ENCODE measurements at regions not wholly inside any gene's neighbourhood (a gene's known extent, or its start where the extent isn't known, plus 50 kb on each side); places are given as distances from the start of the nearest gene placed in this dataset.
"Not testable (repeated sequence)": the region's sequence is repeated elsewhere in the genome, so short reads cannot be mapped to it uniquely, and the experiment has no call there.

DNA sequence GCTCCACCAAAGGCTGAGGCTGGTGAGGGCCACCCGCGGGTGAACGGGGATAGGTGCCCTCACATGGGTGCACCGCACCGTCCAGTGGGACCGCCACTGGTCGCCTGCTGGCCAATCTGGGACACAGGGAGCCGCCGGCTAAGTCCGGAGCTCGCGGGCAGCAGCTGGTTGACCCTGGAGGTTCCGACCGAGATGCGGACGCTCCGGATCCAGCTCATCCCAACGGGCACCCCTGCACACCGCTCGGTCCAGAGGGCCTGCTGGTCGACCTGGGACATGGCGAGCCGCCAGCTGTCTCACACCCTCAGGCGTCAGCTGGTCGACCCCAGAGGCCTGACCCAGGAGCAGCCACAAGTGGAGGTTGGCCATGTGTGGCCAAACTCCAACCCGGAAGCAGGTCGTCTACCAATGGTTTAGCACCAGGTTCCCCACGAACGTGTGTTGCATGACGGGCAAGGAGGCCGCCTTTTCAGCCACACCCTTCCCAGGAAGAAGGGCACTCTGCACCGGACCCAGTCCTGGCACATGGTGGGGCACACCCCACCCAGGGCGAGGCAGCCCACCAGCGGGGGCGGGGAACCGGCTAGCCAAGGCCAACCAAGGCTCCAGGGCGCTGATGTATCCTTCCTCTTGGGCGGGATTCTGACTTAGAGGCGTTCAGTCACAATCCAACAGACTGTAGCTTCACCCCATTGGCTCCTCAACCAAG lies 746.0 kb upstream of the DEFB115 start:
- DNase-seq (ENCODE audit: low spot score) = no peak

DNA sequence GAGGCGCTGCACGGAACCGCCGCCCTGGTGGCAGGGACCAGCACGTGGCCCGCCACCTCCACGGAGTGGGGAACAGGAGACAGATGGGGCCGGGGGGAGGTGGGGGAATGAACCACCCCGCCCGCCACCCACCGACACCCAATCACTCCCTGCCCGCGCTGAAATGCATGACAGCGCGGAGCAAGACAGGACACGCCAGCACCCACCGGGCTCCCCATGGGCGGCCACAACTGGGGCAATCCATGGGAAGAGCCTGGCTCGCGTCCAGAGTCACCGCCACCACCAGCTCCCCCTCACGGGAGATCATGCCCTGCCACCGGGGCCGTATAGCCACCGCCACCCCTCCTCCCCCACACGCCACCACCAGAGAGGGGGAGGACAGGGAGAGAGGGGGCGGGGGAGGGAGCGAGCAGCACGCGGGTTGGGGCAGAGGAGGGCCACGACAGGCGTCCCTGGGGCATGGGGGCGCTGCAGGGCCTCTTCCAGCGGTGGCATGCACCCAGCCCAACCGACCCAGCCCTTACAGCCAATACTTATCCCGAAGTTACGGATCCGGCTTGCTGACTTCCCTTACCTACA lies 744.3 kb upstream of the DEFB115 start:
- DNase-seq (ENCODE audit: low spot score) = no peak

DNA sequence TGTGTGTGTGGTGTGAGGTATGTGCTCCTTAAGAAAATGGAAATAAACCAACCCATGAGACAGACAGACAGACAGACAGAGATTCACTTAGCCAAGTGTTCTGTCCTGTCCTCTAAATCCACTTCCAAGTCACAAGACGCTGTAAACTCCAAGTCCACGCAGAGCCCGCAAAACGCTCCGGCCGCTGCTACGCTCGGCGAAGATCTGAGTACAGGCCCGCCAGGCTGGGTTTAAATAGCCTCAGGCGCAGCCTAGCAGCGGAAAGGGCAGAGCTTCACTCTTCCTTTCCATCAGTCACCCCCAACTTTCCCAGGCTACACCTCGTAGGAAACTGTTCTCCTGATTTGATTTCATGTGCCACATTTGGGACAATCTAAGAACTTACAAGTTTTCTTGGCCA lies 741.5 kb upstream of the DEFB115 start:
- not testable (repeated sequence) for DNase-seq (ENCODE audit: low spot score)

DNA sequence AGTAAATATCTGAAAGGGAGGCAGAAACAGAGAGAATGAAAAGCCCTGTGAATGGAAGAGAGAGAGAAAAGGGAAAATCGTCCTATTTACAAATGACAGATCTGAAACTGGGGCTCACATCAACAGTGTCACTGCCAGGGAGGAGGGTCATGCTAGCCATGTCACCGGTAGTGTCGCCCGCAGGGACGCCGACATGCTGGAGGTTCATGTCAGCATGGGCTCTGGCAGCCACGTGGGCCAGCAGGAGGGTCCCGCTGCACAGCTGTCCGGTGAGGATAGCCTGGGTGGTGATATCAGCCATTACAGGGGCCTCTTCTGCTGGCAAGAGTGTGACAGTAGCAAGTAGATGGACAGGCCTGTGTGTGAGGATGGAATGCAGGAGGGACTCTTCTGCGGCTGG lies 738.6 kb upstream of the DEFB115 start:
- not testable (repeated sequence) for DNase-seq (ENCODE audit: low spot score)

DNA sequence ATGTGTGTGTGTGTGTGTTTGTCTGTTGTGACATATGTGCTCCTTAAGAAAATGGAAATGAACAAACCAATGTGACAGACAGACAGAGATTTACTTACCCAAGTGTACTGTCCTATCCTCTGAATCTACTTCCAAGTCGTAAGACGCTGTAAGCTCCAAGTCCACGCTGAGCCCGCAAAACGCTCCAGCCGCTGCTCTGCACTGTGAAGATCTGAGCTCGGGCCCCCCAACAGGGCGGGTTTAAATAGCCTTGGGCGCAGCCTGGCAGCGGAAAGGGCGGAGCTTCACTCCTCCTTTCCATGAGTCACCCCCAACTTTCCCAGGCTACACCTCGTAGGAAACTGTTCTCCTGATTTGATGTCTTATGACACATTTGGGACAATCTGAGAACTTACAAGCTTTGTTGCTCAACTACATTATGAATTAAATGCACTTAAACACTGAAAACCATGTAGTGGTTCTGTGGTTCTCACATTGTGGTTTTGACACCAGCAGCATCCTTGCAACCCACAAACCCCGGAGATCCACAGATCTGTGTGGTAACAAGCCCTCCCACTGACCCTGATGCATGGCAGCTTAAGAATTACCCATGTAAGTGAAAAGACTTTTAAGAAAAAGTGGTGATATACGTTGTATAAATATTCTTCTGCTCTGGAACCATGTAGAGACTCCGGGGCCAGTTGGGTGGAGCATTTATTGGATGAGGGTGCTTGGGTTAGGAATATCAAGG lies 735.6 kb upstream of the DEFB115 start:
- DNase-seq (ENCODE audit: low spot score) = not testable (repeated sequence)

DNA sequence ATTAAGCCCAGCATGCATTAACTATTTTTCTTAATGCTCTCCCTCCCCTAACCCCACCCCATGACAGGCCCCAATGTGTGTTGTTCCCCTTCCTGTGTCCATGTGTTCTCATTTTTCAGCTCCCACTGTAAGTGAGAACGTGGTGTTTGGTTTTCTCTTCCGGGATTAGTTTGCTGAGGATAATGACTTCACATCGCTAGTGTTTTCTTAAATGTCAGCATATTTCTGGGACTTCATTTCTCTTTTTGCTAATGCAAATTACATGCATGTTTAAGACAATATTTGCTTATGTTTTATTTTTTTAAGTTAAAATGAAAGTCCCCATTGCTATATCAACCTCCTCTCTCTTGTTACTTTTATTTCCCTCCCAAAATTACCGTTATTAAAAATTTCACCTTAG lies 733.3 kb upstream of the DEFB115 start:
- not testable (repeated sequence) for DNase-seq (ENCODE audit: low spot score)

DNA sequence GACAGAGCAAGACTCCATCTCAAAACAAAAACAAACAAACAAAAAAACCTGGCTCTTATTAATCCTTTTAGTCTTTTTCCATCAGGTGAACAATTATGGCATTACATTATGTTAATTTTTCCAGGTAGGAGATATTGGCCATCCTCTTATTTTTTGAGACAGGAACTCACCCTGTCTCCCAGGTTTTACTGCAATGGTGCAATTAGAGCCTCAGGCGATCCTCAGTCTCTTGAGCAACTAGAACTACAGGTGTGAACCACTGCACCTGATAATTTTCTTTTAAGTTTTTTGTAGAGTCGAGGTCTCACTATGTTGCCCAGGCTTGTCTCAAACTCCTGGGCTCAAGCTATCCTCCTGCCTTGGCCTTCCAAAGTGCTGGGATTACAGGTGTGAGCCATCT lies 732.7 kb upstream of the DEFB115 start:
- DNase-seq (ENCODE audit: low spot score) = not testable (repeated sequence)

DNA sequence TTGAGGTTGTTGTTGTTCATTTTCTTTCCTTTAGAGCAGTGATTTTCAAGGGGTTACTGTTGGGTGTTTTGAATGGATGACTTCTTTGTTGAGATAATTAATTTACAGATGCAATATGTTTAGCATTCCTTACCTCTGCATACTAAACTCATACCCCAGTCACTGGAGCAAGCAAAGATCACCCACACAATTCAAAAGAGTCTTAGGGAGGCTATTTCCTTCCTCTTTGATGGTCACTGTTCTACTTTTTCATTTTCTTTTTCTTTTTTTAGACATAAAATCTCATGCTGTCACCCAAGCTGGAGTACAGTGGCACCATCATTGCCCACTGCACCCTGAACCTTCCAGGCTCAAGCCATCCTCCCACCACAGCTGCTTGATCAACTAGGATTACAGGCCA lies 723.8 kb upstream of the DEFB115 start:
- not testable (repeated sequence) for DNase-seq (ENCODE audit: low spot score)

DNA sequence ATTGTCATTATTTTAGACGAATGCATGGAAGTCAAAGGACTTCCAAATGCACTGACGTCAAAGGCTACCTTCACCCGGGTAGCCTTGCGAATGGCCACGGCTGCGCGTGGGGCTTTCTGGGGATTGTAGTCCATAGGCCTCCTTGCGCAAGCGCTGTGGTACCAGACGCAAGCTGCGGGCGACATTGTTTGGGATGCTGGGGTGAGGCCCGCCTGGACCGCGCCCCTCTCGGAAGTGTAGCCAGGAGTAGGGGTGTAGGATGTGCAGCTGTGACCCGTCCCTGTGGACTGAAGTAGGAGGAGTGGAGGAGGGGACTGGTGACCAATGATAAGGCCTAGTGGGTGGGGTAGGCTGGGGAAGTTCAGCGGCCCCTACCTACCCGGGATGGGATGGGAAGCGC lies 720.0 kb upstream of the DEFB115 start:
- DNase-seq (ENCODE audit: low spot score) = peak; percentile 16

DNA sequence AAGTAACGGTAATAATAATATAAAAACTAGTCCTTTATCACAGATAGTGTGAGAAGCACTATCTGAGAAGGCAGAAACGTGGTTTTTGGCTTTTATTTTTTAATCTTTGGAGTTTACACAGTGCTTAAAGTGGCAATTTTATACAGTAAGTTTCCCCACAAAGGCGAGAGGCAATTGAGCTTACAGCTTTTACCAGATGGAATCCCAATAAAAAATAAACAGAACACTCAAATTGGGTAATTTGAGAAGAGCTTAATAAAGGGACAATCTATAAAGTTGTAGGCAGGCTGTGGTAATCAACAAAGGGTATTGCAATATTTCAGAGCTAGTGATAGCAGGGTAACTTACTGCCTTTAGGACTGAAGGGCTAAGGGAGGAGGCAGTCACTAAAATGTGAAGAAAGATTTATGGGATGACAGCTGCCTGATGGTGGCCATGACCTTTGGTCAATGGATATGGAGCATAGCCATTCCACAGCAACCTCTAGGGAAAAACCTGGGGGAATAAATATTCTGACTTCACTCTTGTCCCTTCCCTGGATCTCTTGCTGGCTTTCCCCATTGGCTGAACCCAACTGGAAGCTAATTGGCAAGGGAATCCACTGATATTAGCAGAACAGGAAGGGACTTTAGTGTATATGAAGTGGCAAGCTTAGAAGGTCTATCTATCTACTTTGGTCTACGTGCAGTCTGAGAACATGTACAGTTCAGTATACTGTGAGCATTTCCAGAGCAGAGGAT lies 717.0 kb upstream of the DEFB115 start:
- not testable (repeated sequence) for DNase-seq (ENCODE audit: low spot score)

DNA sequence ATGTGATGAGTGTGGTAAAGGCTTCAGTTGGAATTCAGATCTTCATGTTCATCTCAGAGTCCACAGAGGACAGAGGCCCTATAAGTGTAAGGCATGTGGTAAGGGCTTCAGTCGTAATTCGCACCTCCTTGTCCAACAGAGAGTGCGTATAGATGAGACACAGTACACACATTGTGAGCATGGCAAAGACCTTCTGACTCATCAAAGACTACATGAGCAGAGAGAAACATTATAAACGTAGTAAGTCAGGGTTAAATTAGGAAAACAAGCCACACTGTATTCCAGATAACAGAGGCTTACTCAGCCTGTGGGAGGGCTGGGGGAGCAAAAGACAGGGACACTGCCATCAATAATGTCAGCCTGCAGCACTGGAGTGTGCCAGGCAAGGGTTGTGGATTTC lies 706.2 kb upstream of the DEFB115 start:
- not testable (repeated sequence) for DNase-seq (ENCODE audit: low spot score)

DNA sequence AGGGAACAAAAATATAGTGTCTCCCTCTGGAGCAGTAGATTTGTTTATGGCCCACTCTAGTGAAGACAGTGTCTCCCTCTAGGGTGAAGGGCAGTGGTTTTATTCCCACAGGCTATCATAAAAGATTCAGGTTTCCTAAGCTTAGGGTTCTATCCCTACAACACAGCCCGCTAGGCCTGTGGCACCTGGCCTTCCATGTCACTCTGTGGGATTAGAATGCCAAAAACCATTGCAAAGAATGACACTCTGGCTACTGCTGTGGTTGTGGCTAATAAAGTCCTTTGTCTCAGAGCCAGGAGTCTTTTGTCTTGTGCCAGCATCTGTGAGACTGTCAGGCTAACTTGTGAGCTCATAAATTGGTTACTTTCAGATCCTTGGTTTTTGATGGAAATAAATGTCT lies 700.7 kb upstream of the DEFB115 start:
- not testable (repeated sequence) for DNase-seq (ENCODE audit: low spot score)

DNA sequence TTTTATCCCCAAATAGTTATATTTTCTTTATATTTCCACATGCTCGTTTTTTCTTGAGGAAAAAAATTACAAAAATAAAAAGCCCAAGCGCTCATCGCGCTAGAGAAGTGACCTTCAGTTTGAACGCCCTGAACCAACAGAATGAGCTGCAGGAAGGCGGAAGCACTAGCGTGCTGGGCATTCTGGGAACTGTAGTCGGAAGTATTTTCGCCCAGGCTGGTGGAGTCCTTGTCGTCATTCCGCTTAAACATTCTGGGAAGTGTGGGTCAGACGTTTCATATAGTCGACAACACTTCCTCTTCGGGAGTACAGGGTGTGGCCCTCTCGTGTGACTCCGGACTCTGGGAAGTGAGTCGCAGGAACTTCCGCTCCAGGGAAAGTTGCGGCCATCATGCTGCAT lies 692.4 kb upstream of the DEFB115 start:
- DNase-seq (ENCODE audit: low spot score) = not testable (repeated sequence)

DNA sequence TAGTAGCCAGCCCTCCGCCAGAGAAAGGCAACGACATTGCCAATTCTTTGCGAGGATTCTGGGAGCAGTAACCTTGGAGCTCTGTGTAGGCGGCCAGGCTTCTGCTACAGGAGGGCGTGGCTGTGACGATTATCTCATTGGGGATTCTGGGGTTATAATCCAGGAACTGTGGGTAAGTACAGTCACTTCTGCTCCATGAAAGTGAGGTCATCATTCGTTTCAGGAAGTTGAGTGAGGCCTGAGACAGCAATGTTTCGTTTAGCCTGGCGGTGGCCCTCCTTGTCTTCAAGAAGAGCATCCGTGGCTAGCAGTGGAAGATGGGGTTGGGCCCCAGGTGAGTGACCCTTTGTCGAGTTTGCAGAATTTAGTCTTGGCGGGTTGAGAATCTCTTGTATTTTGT lies 687.6 kb upstream of the DEFB115 start:
- not testable (repeated sequence) for DNase-seq (ENCODE audit: low spot score)

DNA sequence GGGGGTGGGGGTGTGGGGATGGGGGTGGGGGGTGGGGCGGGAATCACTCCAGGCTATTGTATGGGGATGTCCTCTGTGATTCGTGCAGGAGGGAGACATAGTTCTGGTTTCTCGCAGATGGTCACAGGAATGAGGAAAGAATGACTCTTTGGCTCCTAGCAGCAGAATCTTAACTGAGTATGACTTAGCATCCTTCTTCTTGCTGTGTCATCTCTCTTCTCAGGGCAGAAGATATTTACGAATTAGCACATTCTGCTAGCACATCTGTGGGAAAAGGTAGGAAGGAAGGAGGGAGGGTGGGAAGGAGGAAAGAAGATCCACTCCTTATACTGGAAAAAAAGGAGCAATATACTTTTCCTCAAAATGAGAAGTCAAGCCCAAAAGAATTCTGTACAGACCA lies 686.8 kb upstream of the DEFB115 start:
- DNase-seq (ENCODE audit: low spot score) = not testable (repeated sequence)

DNA sequence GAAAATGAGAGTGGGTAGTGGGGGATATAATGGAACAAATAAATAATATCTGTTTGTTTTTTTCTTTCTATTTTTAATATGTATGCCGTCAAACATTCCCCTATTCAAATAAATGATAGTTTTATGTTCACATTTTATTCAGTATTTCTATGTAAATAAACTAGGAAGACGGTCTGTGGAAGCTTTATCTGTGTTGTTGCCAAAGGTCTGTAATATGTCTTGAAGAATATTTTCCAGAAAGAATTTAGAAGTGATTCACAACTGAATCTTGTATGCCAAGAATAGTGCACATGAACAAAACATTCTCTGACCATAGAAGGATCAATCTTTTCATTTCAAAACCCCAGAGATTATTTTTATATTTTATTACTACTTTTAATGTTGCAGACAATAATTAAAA lies 683.1 kb upstream of the DEFB115 start:
- DNase-seq (ENCODE audit: low spot score) = not testable (repeated sequence)

DNA sequence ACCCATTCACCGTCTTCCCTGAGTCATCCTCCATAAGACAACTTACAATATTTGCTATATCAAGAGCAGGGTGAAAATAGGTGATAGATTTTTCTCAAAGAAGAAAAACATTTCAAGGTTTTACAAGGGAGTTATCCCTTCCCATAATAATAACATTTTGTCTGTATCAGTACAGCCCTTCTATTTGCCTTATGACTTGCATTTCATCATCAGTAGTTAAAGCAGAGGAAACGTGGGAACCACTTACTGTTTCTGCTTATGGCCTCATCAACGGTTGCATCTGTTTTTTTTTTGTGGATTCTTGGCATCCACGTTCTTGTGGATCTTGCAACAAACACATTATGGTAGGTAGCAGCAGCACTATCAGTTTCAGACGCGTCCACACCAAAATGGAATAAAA lies 678.4 kb upstream of the DEFB115 start:
- not testable (repeated sequence) for DNase-seq (ENCODE audit: low spot score)

DNA sequence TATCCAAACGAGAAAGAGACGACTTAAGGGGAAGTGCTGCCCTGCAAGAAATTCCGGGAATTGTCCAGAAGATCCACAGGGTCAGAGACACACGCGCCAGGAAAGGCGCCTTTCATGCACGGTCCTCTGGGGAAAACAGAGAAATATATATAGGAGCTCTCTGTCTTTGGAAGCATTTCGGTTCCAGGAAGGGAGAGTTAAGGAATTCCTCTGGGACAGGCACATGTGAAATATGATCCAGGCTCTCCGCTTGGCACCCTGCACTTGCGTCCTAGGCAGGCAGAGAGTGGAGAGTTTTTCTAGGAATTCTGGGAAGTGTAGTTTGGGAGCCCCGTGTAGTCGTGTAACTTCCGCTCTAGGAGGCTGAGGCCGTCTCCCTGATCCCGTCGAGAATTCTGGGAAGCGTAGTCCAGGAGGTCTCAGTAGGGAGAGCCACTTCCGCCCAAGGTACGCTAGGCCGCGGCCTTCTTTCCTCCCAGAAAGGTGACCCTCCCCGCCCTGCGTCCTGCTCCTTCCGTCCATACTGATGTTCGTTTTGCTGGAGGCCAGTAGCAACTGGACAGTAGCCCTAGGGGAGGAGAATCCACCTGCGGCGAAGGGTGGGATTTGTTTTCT lies 677.5 kb upstream of the DEFB115 start:
- DNase-seq (ENCODE audit: low spot score) = not testable (repeated sequence)

DNA sequence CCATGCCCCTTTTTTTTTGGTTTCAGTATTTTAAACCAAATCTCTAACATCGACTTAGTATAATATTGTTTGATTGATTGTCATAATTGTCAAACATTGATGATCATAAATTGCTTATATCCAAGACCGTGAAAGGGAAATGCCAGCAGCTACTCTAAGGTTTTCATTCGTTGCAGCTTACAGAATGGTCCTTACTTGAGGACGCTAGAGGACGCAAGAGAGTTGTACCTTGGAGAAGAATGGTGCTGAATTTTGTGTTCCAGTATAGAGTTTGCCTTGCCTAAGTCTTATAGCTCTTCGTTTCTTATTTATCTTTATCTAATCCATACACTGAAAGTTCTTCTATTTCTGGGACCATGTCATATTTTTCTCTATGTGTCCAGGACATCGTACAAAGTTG lies 675.6 kb upstream of the DEFB115 start:
- DNase-seq (ENCODE audit: low spot score) = not testable (repeated sequence)

DNA sequence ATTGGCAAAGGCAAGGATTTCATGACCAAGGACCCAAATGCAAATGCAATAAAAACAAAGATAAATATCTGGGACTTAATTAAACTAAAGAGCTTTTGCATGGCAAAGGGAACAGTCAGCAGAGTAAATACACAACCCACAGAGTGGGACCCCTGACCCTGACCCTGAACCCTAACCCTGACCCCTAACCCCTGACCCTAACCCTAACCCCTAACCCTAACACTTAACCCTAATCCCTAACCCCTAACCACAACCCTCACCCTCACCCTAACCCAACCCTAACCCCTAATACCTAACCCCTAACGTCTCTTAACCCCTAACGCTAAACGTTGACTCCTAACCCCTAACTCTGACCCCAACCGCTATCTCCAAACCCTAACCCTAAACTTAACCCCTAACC lies 673.1 kb upstream of the DEFB115 start:
- DNase-seq (ENCODE audit: low spot score) = not testable (repeated sequence)

DNA sequence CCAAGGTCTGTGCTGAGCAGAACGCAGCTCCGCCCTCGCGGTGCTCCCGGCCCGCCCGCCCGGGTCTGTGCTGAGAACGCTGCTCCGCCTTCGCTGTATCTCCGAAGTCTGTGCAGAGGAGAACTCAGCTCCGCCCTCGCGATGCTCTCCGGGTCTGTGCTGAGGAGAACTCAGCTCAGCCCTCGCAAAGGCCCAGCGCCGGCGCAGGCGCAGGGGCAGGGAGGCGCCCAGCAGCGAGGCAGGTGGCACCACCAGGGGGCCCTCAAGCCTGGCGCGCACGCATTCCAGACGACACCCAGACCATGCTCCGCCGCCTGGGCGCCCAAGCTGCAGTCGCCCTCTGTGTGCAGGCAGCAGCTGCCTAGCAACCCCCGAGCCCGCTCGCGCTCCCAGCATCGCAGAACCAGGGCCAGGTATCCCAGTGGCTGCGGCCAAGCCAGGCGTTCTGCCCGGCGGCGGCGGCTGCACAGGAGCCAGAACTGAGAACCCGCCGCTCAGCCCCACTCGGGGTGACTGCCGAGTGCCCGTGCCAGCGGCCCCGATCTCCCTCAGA lies 672.1 kb upstream of the DEFB115 start:
- DNase-seq (ENCODE audit: low spot score) = not testable (repeated sequence)

DNA sequence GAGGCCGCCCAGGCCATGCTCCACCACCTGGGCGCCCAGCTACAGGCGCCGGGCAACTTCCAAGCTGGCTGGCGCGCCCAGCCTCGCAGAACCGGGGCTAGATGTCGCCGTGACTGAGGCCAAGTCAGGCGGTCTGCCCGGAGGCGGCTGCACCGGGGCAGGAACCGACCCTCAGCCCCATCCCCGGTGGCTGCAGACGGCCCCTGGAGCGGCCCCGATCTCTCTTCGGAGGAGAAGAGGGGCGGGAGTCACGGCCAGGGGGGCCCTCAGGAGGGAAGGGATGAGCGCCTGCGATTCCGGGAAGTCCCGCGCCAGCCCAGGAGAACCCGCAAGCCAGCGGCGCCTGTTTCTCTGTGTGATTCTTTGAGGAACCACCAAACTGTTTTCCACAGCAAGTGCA lies 671.3 kb upstream of the DEFB115 start:
- DNase-seq (ENCODE audit: low spot score) = not testable (repeated sequence)

All from AG20443 (cell line).